ENCODE measurements at regions not wholly inside any gene's neighbourhood (a gene's known extent, or its start where the extent isn't known, plus 50 kb on each side); places are given as distances from the start of the nearest gene placed in this dataset.

DNA sequence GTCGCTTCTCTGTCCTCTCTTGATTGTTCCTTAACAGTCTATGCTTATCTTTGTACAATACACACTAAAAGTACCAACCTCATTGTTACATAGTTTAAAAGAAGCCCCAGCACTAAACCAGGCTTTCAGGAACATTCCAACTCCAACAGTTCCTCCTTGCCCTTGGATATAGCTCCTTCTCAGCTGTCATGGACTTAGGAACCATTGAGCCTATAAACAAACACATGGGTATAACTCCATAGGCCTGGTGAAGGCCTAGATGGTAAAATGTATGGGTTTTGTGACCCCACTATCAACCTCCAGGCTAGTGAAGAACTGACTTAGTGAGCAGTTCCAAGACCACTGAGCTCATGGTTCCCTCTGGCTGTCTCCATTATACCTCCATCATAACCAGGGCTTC lies 74.8 kb upstream of the SLC39A10 start (continued):
- TF ChIP-seq, protein P1, sequence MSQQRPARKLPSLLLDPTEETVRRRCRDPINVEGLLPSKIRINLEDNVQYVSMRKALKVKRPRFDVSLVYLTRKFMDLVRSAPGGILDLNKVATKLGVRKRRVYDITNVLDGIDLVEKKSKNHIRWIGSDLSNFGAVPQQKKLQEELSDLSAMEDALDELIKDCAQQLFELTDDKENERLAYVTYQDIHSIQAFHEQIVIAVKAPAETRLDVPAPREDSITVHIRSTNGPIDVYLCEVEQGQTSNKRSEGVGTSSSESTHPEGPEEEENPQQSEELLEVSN (IDR thresholded peaks at IDR 0.05) = no peak
- TF ChIP-seq POLR2AphosphoS5 (IDR thresholded peaks at IDR 0.05; ENCODE audit: low read depth, low read length) = no peak
